Stimulated activated CD4-positive, alpha-beta T cell treated with anti-CD3 and anti-CD28 coated beads, Interleukin-1b, Interleukin-23, amount 100 ng/mL, for 1 hour (primary cell): ENCODE measurements at regions not wholly inside any gene's neighbourhood (a gene's known extent, or its start where the extent isn't known, plus 50 kb on each side); places are given as distances from the start of the nearest gene placed in this dataset.
A peak's percentile ranks its signal among the peaks of the same experiment; 100 is the strongest.
"Not testable (repeated sequence)": the region's sequence is repeated elsewhere in the genome, so short reads cannot be mapped to it uniquely, and the experiment has no call there.

Experiments
- DNase-seq, 2 donors: peaks; one replicate each; pipeline ENCODE4 v3.0.0-alpha.2; 2020; ENCODE audit warnings: low read depth in 2 of 2

DNA sequence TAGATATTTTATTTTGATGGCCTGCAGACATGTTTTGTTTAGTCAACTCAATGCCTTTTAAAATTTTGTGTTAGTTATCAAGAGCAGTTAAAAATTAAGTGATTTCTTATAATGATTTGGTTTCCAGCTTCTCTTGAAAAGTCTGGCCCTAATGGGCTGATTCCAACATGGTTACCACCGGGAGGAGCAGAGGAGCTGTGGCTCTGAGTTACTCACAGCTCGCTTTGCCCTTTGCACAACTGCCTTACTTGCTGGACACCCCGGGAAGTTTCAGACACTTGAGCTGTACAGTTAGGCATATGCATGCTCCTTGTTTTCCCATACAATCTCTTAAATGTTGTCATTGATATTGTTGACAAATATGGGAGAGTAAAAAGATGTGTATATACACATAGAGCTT lies 173.1 kb upstream of the MMS22L start:
- no peak for DNase-seq

DNA sequence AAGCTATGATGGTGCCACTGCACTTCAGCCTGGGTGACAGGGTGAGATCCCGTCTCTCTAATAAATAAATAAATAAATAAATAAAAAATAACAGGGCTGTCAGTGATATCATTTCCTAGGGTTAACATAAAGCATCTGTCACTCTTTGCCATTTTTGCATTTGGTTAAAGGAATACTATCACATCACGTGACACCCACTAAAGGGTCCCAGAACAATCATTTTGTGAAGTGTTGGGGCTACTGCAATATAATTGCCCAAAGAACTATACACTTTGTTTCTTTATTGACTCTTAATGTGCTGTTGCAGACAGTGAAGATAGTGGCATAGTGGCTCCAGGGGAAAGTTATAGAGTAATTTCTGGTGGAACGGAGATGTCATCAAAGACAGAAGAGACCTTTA lies 176.5 kb upstream of the MMS22L start:
- DNase-seq = no peak

DNA sequence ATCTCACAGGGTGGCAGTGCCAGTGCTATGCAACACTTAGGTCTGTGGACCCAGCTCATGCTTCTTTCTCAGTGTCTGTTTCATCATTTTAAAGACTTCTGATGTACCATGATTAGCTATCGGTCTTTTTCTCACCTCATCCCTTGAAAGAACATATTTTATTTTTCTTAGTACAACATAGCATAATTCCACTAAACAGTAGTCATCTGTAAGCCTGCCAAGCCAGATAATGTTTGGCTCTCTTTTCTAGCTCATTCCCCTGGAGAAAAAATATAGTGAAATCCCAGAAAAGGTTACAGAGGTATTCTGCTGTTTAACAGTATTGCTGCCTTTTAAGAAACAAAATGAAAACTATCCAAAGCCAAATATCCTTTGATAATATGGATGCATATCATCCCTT lies 177.0 kb upstream of the MMS22L start:
- no peak for DNase-seq

DNA sequence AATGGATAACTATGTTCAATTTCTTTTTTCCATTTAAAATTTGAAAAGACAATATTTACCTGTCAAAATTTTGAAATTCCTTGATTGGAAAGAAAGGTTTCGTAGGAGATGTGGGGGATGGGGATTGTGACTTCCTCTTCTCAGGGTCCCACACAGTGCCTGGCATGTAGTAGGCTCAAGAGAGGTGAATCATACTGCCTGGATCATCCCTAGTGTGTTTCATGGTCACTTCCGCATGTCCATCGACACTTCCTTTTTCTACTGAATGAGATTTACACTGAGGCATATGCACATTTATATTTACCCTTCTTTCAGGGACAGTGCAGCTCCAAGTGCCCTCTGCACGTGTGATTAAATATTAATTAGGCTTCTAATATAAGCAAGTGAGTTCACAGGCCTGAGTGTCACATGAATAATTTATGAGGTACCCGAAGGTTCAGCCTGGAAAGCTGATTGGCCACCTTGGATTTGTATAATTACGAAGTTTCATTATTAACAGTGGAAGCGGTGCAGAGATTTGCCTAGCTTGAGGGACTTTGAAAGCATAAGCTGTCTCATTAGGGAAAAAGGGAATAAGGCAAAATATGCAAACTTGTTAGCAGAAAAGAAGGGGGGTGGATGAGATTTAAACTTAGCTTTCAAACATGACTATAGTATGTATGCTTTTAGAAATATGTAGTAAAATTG lies 177.5 kb upstream of the MMS22L start:
- no peak for DNase-seq

DNA sequence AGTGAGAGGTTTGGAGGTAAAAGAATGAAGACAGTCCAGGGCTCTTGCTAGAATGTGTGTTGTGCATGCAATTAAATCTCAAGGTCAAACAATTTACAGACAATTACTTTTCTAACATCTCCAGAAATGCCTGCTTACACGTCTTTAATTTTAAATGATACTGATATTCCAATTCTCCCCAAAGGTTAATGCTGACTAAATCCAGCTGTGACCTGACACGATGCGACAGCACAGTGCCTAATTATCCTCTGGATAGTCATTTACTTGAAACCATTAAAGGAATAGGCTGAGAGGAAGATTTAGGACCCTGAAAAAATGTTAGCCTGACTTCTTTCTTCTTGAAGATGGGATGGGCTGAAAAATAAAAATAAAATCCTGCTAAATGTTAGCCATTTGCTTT lies 178.2 kb upstream of the MMS22L start:
- no peak for DNase-seq

DNA sequence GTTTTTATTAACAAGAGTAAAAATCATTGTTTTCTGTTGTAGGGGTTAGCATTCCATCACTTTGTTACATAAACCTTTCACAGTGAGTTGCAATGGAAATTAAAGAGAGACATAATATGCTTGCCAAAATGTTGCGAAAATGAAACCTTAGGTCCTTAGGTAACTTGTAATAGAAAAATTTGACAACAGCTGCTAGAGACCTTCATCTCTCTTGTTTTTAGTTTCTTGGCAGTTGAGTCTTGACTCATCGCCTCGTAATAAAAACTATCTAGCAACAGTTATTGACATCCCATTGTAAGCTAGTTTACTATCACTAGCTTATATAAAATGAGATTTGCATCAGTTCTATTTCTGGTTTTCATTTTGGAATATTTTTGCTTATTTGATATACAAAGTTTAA lies 179.0 kb upstream of the MMS22L start:
- DNase-seq = no peak

DNA sequence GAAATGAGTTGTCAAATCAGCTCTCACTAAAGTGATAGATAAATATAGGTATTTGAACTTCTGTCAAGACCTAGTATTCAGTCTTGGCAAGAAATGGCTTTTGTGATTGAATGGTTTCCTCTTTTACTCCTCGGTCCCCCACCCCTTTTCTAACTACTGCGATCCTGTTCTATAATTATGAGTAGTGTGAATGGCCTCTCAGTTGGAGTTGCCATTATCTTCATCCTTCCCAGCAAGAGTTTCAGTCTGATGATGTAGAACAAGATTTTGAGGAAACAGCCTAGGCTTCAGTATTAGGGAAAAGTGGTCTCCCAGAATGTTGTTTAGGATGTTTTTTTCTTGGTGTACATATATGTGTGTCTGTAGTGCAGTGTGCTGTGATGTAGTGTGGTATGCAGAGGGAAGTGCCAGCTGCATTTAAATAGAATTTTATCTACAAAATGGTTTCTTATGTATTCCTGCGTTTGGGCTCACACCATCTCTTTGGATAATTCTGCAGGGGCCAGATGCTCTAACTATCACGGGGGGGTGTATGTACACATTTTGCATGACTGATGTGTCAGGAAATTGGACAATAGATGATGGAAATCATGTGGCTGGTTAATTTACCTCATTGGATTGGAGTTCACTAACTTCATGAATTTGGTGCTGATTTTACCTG lies 180.1 kb upstream of the MMS22L start:
- no peak for DNase-seq

DNA sequence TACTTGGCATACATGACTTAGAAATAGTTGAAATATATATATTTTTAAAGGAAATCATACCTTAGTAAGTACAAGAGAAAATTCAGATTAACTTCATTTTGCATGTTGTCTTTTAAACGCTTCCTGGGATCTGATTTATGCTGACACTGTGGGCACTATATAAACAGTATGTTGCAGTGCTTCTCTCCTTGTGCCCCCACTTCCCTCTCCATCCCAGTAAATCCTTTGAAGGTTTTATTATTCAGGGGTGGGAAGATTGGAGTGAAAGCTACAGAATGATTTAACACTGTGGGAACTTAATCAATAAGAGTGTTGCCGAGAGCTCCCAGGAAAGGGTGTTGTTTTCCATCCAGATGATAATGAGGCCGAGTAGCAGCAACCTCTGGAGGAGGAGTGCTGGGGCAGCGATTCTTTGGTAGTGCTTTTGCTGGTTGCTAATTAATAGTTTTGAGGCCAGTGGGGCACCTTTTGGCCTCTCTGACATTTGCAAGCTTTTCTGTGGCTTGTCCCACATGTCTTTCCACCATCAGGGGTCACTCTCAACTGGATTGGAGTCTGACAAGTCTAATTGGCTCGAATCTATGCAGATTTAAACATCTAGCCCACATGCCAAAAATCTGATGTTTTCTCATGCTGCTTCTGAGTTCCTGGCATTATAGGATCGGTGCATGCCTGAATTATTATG lies 183.0 kb upstream of the MMS22L start:
- no peak for DNase-seq

DNA sequence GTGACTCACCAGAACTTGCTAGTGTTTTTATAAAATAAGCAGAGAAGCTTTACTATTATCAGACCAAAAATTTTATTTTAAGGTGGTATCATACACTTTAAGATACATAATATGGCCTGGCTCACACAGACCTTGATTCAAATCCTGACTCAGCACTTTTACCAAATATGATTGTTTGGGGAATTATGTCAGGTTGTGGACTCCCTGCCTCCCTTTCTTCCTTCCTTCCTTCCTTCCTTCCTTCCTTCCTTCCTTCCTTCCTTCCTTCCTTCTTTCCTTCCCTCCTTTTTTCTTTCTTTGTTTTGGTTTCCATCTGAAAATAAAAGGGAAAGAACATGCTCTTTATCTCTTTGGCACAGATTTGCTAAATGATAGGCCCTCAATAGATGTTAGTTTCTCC lies 186.0 kb upstream of the MMS22L start:
- DNase-seq = no peak

DNA sequence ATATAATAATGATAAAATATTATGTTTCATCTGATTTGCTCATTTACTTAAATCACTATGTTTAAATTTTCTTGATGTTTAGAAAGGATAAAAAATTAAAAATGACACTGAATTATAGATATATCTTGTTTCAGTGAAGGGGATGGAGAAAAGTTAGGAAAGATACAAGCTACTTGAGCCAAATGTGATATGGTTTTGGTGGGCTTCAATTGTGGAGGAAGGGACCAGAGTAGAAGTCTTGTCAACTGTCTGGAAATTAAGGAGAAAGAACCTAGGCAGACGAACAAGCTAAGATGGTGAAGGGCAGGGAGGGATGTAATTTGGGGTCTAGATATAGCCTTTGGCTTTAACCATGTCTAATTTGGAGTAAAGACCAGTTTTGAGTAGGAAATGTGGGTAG lies 186.4 kb upstream of the MMS22L start:
- DNase-seq = no peak

DNA sequence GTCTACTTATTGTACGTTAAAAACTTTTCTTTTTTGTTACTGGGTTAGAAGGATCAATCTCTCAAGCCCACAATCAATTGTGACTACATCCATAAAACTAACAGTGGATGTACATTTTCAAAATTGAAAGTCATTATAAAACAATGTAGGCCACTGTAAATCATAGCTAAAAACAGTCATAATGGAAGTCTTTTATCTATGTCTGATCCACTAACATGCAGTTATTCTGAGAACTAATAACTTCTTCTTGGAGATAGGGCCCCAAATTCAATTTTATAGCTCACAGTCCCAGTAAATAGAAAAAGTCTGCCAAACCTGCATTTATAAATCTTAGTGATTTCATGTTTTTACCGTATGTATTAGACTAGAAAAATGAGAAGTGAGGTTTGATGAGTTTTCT lies 187.3 kb upstream of the MMS22L start:
- no peak for DNase-seq

DNA sequence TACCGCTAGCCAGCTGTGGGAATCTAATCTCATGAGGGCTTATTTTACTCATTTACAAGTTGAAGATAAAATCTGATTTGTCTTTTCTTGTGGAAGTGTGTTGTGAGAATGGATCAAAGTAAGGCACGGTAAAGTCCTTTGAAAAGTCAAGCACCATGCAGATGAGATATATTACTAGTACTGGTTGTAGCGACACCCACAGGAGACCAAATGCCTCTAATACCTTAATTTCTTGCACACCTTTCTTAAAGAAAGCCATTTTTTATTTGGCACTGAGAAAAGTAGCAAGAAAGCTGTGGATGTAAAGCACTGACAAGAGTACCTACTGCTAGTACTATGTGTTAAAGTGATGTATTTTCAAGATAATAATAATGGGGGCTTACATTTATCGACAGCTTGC lies 191.0 kb upstream of the MMS22L start:
- DNase-seq = no peak

DNA sequence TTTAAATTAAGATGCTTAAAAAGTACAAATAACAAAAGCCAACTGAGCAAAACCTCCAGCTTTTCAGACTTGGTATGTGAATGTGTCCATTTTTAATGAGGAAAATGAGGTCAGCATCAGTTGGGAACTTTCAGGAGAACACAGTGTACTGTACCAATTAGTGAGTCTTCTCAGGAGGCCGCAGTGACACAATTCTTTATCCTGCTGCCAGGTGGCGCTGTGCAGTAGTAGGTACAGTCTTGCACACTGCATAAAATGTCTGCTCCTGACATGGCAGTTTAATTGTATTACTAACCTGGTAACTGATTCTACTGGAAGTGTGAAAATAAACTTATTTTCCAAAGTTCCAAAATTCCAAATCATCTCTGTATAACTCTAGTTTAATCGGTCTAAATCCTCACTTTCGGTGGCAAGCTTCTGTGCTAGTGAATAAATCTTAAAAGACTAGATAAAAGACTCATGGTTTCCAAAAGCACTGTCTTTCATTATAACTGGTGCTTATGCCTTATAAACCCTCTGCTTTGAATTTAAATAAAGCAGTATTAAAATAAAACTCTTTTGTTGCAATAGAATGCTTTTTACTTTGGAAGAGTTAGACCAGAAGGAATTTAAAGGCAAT lies 214.8 kb upstream of the MMS22L start:
- peak; percentile 12 to 29 for DNase-seq

DNA sequence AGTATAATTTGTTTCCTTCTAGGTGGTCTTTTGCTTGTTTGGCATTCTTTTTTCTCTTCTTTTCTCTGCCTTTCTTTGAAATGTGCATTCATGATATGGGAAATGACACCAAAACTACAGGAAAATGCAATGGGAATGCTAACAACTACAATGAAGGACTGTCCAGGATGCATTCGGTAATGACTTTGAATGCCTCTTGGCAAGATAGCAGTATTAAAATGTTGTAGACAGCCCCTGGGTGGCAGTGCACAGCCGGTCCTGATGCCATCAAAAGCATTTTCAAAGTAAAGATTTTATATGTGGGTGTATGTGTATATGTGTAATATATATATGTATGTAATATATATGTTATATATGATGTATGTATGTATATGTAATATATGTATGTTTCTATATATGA lies 218.8 kb upstream of the MMS22L start:
- no peak for DNase-seq

DNA sequence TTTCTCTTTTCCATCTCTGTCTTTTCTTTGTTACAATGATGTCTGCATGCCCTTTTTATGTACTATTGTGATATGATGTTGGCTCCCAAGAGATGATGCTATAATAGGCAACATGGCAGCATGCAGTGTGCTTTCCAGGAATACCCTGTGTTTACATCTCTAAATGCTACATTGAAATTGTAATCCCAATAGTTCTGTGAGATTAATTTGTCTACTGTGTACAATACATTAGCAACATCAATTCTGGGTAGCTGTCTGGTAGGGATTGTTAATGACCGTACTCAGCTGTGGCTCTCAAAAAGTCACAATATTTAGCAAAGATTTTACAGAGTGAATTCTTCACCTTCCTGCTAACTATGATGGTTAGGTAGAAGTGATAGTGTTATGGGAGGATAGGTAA lies 225.6 kb upstream of the MMS22L start:
- DNase-seq = no peak

DNA sequence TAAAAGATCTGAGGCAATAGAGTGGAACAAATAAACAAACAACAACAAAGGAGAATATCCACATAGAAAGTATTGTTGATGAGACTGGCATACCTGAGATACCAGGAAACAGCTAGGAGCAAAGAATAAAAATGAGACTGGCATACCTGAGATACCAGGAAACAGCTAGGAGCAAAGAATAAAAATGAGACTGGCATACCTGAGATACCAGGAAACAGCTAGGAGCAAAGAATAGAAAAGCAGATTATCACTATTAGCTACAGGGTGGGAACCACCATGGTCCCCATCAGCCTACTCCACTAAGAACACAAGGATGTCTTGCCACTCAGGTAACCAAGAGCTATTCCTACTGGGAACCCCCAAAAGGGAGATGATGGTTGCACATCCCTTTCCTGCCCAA lies 230.2 kb upstream of the MMS22L start:
- not testable (repeated sequence) for DNase-seq

DNA sequence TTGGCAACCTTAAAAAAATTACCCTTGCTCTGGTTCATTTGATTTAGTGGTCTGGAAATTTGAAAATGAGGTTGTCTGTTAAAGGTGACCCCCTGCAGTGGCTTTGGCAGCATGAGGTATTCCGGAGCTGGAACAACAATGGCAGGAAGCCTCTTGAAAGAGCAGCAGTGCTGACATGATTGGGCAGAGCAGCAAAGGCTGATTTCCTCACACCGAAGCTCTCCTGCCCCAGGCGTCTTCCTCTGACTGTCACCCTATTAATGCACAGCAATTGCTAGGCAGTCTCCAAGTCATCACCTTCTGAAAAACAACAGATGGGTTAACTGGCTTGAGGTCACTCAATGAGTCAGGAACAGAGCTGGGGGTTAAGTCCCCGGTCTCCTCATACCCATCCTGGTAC lies 241.8 kb upstream of the MMS22L start:
- DNase-seq = no peak

DNA sequence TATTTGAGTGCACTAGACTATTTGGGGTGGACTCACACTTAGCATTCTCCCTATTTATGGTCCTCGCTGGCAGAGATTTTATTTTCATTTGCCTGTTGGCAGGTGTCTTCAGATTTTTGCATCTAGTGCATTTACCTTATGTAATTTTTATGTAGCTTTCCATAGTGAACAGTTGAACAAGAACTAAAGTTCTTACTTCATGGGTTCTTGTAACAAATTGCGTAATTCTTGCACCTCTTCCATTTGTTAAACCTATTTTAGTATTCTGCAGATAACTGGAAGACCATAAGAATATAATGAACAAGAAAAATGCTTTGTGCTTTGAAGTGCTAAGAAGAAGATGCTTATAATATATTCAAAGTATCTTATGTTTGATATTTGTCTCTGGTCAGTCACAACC lies 252.8 kb upstream of the MMS22L start:
- DNase-seq = no peak

DNA sequence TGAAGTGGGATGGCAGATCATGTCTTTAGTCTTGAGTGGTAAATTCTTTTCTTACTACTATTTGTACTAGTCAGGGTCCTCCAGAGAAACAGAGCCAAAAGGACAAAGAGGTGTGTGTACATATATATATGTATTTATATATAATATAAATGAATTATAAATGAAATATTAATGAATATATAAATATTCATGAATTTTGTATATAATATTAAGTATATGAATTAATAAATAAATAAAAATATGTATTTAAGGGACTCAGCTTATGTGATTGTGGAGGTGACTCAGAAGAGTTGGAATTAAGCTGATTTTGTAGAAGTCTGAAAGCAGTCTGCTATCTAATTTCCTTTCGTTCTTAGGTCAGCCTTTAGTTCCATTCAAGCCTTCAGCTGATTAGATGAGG lies 265.3 kb upstream of the MMS22L start:
- no peak for DNase-seq

DNA sequence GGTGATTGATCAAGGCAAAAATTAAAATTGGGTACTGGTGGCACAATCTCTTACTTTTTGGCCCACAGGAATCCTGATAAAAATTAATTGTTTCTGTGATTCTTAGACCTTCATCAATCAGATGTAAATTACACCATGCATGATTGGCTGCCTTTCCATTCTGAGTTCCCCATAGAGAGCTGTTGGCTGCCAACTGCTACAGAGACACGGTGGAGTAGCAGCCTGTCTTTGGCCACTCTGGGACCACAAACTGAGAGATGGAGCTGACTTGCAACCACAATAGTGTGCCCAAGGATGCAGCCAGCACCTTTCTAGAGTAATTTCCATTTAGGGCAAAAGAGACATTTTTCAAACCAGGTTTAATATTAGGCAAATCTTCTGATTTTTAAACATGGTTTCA lies 274.3 kb upstream of the MMS22L start:
- no peak for DNase-seq

DNA sequence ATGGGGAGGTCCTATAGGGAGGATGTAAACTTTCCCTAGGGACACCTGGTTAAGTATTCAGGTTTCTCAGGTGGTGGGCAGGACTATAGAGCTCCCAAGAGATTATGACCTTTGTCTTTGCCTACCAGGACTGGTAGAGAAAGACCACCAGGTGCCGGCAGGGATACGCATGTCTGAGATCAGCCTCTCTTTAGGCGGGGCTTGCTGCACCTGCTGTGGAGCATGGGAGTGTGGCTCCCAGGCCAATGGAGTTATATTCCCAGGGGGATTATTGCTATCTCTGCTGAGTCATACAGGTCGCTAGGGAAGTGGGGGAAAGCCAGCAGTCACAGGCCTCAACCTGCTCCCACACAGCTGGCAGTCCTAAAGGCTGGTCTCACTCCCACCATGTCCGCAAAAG lies 280.5 kb upstream of the MMS22L start:
- DNase-seq = no peak

DNA sequence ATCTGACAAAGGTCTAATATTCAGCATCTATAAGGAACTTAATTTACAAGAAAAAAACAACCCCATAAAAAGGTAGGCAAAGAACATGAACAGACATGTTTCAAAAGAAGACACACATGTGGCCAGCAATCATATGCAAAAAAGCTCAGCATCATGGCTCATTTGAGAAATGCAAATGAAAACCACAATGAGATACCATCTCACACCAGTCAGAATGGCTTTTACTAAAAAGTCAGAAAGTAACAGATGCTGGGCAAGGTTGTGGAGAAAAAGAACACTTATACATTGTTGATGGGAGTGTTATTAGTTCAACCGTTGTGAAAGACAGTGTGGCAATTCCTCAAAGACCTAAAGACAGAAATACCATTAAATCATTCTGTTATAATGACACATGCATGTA lies 289.9 kb upstream of the MMS22L start:
- DNase-seq = no peak

DNA sequence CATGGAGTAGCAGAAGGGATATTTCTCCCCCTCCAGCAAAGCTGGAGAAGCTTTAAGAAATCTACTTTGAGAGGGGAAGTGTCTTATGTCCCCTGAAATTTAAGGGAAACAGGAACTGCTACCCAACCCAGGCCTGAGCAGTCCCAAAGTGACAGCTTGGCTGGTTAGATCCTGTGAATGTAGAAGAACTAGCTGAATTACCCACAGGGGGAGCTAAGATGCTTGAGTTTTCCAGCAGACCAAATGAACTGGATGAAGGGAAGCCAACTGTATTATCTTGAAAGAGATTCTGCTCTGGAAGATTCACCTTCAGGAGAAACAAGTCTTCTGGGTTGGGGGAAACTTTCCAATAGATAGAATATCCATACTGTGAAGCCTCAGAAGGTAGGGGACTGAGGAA lies 303.3 kb upstream of the MMS22L start:
- DNase-seq = no peak
